Stimulated activated CD8-positive, alpha-beta memory T cell treated with anti-CD3 and anti-CD28 coated beads, Interleukin-15, amount 100 ng/mL, for 48 hours (primary cell): ENCODE measurements at regions not wholly inside any gene's neighbourhood (a gene's known extent, or its start where the extent isn't known, plus 50 kb on each side); places are given as distances from the start of the nearest gene placed in this dataset.
"Not testable (repeated sequence)": the region's sequence is repeated elsewhere in the genome, so short reads cannot be mapped to it uniquely, and the experiment has no call there.

Experiments
- DNase-seq, 2 donors: peaks; one replicate each; pipeline ENCODE4 v3.0.0-alpha.2; 2020; ENCODE audit warnings: low read depth in 2 of 2

- not testable (repeated sequence) for DNase-seq
Observed at GRCh38 chr3:168779970-168780645, 684.4 kb upstream of the GOLIM4 start.

DNA sequence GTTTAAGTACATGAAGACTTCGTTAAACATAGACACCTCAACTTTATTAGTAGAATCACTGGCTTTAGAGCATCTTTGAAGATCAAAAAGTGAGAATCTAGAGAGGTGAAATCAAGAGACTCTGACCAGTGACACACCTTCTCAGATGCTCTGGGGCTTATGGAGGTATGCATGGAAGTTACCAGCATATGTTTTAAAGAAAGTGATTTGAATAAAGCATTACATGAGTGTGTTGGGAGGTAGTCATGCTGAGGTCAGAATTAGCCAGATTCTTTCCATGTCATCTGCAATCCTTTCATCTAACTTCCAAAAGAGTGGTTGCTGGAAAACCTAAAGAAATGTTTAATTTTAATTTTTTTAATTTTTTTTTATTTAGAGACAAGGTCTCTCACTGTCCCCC lies 658.0 kb upstream of the GOLIM4 start:
- no peak for DNase-seq

DNA sequence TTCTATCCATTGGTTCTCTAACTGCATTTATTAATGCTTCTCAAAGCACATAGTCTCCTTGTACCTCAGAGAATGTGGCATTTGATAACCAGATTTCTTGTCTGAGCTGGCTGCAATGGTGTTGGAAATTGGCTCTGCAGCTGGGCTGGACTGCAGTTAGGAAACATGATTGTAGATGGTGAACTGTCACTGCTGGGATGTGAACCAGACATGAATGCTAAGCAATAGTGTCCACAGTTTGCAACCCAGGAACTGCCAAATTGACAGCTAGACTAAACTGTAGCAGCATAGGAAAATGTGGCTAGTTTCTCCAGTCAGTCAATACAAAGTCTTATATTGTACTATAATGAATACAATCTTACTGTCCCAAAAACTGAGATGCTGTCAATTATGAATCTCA lies 656.6 kb upstream of the GOLIM4 start:
- no peak for DNase-seq

- DNase-seq, result no peak
Observed at GRCh38 chr3:168747697-168748096, 652.0 kb upstream of the GOLIM4 start.

DNA sequence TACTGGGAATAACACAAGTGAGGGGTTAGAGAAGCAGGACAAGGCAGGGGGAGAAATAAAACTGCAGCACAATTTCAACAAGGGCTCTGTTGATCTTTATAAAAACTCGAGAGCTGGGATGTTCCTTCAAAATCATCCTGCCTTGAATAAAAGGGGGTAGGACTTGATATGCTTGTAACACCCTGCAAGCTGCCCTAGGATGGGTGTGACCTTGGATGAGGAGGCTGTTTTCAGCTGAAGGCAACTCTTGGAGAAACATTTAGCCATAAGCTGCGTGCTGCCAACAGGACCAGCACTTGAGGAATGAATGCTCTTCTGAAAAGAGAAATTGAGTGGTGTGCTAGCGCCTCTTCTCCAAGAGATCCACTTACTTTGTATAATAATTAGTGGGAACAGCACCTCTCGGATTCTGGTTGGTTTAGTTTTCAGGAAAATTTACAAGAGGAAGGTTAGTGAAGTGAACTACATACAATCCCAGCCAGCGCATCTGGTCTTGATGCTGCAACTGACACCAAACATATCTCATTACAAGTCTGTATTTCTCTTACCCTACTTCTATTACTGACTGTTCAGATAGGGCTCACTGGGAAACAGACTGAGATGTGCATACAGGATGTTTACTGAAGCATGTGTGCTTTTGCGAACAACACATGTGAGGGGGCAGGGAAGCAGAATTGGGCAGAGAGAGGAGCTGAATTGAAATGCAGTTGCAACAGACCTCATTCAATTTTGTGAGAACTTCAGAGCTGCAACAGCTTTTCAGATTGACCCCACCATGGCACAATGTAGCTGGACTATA lies 643.0 kb upstream of the GOLIM4 start:
- DNase-seq, result no peak

- DNase-seq, result no peak
Observed at GRCh38 chr3:168736202-168736601, 640.5 kb upstream of the GOLIM4 start.

DNA sequence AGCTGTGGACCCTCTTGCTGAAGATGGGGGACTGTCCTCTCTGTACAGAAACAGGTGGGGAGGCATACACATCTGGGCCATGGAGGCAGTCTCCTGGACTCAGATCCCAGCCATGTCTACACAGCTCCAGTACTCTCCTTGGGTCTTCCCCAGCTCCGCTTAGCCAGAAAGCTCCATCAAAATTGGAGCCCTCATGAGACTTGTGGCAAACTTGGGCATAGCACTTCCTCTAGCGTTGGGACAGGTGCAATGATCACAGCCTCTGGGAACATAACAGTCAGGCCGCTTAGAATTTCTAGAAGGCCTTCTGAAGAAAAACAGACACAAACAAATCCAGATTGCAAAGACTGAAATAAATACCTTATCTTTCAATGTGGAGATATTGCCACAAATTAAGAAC lies 634.3 kb upstream of the GOLIM4 start:
- no peak for DNase-seq

DNA sequence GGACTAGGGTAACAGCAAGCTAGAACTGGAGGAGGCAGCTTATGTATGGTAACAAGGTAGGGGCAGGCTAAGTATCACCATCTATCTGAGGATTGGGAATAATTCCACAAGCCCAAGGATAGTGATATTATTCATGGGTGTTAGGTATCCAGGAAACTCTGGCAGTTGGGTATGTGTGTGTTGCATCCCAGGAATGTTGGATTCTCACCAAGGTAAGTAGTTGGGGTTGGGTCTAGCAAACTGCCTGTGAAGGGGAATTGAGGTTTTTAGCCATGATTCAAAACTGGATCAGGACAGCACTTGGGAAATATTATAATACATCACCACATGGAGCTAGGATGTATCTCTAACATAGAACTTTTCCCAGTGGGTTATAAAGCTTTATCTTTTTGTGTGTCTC lies 626.4 kb upstream of the GOLIM4 start:
- no peak for DNase-seq

GRCh38 chr3:168714609-168715240 lies 619.0 kb upstream of the GOLIM4 start:
- DNase-seq, result no peak

DNA sequence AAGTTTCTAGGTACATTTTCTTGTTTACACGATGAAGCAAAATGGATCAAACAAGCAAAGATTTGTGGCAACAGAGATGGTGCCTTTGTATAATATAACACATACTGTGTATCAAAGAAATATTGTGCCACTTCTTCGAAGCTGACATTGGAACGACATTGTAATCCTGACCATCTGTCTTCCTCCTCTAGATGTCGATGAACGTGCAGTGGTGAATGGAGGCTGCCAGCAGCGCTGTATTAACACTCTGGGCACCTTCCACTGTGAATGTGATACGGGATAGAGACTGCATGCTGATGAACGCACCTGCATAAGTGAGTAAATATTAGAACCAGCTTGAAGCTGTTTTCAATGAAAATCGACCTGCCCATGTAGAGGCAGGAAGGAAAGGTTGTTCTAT lies 613.3 kb upstream of the GOLIM4 start:
- no peak for DNase-seq

DNA sequence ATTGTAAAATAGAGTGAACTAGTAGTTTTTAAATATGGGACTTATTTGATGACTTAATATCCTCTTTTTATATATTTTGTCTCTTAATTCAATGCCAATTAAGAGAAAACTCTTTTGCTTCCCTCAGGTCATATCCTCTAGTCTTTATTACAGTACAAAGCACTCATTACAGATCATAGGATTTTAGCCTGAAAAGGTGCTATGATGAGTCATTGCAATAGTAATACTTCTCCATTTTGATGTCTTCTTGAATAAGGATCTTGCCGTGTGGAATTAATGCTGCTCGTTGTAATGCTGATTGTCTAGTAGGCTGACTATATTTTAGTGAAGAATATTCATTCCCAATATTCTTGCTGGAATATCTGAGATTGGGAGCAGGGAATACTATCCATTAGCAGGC lies 612.2 kb upstream of the GOLIM4 start:
- DNase-seq, result no peak

GRCh38 chr3:168705412-168705811 lies 609.7 kb upstream of the GOLIM4 start:
- no peak for DNase-seq

DNA sequence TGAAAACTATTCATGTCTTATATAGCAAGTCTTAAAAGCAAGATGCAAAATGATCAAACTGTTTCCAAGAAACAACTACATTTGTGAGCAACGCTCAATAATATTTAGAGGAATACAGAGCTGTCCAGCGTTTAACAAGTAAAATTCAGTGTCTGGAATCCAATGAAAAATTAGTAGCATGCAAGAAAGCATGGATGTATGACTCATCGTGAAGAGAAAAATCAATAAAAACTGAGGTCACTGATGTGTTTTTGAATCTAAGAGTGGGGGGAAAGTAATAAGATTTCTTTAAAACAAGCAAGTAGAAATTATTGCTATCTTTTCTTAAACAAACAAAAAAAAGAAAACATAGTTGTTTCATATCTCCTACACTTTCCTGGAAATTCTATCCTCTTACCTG lies 600.3 kb upstream of the GOLIM4 start:
- DNase-seq, result no peak

- no peak for DNase-seq
Observed at GRCh38 chr3:168693870-168694269, 598.1 kb upstream of the GOLIM4 start.

GRCh38 chr3:168688267-168688666 lies 592.5 kb upstream of the GOLIM4 start:
- DNase-seq, result no peak

DNA sequence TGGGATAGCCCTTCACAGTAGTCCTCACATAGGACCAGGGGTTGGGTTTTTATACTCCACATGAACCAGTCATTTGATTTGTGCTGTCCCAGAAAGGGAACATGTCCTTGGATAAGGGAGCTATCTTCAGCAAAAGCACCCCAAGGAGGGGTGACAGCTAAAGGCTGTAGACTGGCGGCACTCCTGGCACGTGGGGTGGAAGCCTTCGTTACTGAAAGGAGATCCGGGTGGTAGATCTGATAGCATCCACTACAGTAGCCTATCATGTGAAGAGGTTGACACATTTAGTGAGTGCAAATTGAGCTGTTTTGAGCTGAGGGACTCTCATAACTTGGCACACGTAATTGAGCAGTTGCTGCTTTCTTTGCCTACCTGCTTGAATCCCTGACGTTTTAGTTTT lies 588.8 kb upstream of the GOLIM4 start:
- DNase-seq, result no peak

GRCh38 chr3:168678730-168679129 lies 583.0 kb upstream of the GOLIM4 start:
- no peak for DNase-seq

DNA sequence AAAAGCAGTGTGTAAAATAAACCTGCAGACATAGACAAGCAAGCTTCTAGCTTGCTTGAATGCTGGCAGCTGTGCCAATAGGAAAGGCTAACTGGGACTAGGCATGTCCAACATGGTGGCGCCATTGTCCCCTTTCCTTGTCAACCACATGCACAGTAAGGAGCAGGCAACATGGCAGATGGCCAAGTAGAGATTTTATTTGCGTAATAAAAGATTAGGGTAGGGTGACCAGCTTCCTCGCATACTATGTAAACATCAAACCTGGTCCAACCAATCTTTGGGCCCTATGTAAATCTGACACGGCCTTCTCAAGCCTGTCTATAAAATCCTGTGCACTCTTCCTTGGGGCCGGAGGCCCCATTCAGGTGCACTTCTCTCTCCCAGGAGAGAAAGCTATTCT lies 575.4 kb upstream of the GOLIM4 start:
- DNase-seq, result no peak

GRCh38 chr3:168660879-168661657 lies 565.3 kb upstream of the GOLIM4 start:
- DNase-seq, result not testable (repeated sequence)

DNA sequence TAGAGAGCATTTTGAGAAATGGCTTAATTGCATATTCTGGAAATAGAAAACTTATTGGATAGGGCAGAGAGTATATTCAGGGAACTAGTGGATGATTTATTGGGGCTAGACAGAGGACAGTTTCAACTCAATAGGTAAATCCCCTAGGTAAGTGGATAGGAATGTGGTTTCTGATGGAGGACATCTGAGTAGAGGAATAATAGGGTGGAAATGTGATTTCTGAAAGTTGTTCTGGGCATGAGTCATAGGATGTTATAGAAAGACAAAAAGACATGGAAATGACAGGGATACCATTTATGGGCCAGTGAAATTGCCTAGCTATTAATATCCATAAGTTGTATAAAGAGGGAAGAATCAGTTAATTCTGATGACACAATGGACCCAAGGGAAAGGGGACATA lies 563.3 kb upstream of the GOLIM4 start:
- no peak for DNase-seq

DNA sequence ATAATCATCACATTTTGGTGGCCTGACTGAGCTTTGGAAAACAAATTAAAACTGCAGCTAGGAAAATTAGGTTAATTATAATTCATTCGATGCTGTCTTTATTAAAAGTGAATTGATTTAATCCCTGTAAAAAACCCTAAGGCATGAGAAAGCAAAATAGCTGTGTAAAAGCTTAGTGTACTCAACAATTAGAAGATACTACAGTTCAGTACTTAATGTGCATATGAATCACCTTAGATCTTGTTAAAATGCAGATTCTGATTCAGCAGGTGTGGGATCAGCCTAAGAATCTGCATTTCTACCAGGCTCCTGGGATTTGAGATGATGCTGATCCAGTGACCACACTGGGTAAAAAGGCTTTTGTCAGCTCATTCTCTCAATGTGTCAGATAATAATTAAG lies 559.9 kb upstream of the GOLIM4 start:
- DNase-seq, result no peak

DNA sequence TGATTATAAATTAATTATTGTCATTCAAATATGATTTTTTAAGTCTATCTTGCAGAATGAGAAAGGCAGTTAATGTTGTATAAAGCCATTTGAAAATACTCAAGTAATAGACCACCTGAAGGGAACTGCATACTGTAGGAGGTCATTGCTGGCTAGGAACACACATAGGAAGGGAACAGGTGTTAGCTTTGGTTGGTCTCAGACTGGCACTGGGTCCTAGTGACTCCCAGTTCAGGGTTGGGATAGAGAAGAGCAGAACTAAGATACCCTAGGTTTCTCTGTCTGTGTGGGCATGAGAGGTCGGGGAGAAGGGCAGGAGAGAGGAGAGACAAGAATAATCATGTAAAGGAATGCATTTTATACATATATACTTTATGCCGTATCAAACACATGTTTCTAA lies 559.0 kb upstream of the GOLIM4 start:
- no peak for DNase-seq
